GM12878 (cell line): ENCODE measurements at regions not wholly inside any gene's neighbourhood (a gene's known extent, or its start where the extent isn't known, plus 50 kb on each side); places are given as distances from the start of the nearest gene placed in this dataset.

Experiments
- ATAC-seq: fragments of 200-7000 bp; cut with Tn5 transposase; 3 replicates; pipeline ENCODE4 v1.9.1; 2020; ENCODE audit warnings: mild to moderate bottlenecking, moderate library complexity
- BruUV-seq: library from RNA; stranded (reverse); fragments of 400-500 nt; replicated peaks from 2 replicates; lab custom pipeline; 2021; lab: Mats Ljungman, UMichigan
- CTCF ChIA-PET: fragments of 300-600 bp; sonication (Branson Sonifier 250); formaldehyde crosslinking; extraction: SDS; loops from one replicate; lab custom pipeline; 2021; ENCODE audit warnings: inconsistent platforms; lab: Yijun Ruan, JAX
- POLR2A ChIA-PET: fragments of 350-600 bp; formaldehyde crosslinking; extraction: SDS; loops from one replicate; lab custom pipeline; 2021; ENCODE audit warnings: inconsistent platforms; lab: Charles Lee
- RAD21 ChIA-PET: fragments of 300-600 bp; sonication (Branson Sonifier 250); formaldehyde crosslinking; loops from one replicate; lab custom pipeline; 2023; ENCODE audit warnings: antibody characterized with exemption; ENCODE audit not compliant: unreplicated experiment; lab: Charles Lee
- SMC1A ChIA-PET: fragments of 300-600 bp; sonication (Branson Sonifier 250); formaldehyde crosslinking; loops from one replicate; lab custom pipeline; 2023; ENCODE audit not compliant: unreplicated experiment, uncharacterized antibody; lab: Charles Lee
- DNase-seq: peaks from one replicate; pipeline ENCODE4 v3.0.0-alpha.2; 2011; ENCODE audit warnings: low read depth, low spot score
- FAIRE-seq: peaks from 3 replicates; lab custom pipeline; 2011; peaks lifted over from hg19 to GRCh38; lab: Jason Lieb, UNC
- H2AFZ ChIP-seq: 2 replicates; pipeline ENCODE4 v1.6.0; 2011; ENCODE audit warnings: low read depth, low read length, control low read depth; ENCODE audit not compliant: control insufficient read depth
- H3K27ac ChIP-seq: 2 replicates; pipeline ENCODE4 v1.5.1; 2011; ENCODE audit warnings: control low read depth; ENCODE audit not compliant: control insufficient read depth, insufficient read depth
- H3K27me3 ChIP-seq, 2 experiments: replicated peaks in 1 of 2; 2 replicates each; pipeline versions ENCODE4 v1.6.0 to v1.6.1; 2011; ENCODE audit warnings: low read length in 1 of 2; ENCODE audit not compliant: control insufficient read depth in 2 of 2, insufficient read depth in 2 of 2
- H3K36me3 ChIP-seq, 2 experiments: 2 replicates each; pipeline ENCODE4 v1.5.1; 2011; ENCODE audit warnings: low read length in 1 of 2; ENCODE audit not compliant: control insufficient read depth in 2 of 2, insufficient read depth in 2 of 2
- H3K4me1 ChIP-seq: 2 replicates; pipeline ENCODE4 v1.6.1; 2011; ENCODE audit warnings: mild to moderate bottlenecking, low read length, moderate library complexity, mixed read lengths; ENCODE audit not compliant: control insufficient read depth, insufficient read depth
- H3K4me2 ChIP-seq: 2 replicates; pipeline ENCODE4 v1.6.0; 2011; ENCODE audit warnings: control low read depth; ENCODE audit not compliant: control insufficient read depth, insufficient read depth
- H3K4me3 ChIP-seq: fragments of 200-600 bp; sonication (generic); 2 replicates; pipeline ENCODE4 v1.5.1; 2016
- H3K79me2 ChIP-seq: 2 replicates; pipeline ENCODE4 v1.6.0; 2011; ENCODE audit warnings: low read length; ENCODE audit not compliant: control insufficient read depth, insufficient read depth
- H3K9ac ChIP-seq: 2 replicates; pipeline ENCODE4 v1.8.0; 2011; ENCODE audit warnings: low read length, control low read depth, mixed read lengths; ENCODE audit not compliant: control insufficient read depth, insufficient read depth
- H3K9me3 ChIP-seq: replicated peaks from 3 replicates; pipeline ENCODE4 v1.5.1; 2011; ENCODE audit warnings: mild to moderate bottlenecking, low read length; ENCODE audit not compliant: control insufficient read depth, insufficient read depth
- H4K20me1 ChIP-seq: 2 replicates; pipeline ENCODE4 v1.6.0; 2011; ENCODE audit not compliant: control insufficient read depth, insufficient read depth
- FOXK2 ChIP-seq: fragments of 450-650 bp; IDR thresholded peaks from 2 replicates; pipeline ENCODE4 v1.6.1; 2017; ENCODE audit warnings: mild to moderate bottlenecking, moderate library complexity
- FOXM1 ChIP-seq: IDR thresholded peaks from 2 replicates; pipeline ENCODE4 v1.6.1; 2012; ENCODE audit warnings: low read depth, mild to moderate bottlenecking, inconsistent platforms, low read length, moderate library complexity
- HDGF ChIP-seq: fragments of 450-650 bp; IDR thresholded peaks from 2 replicates; pipeline ENCODE4 v1.6.1; 2016; ENCODE audit warnings: antibody characterized with exemption
- IKZF1 ChIP-seq: fragments of 450-650 bp; conservative IDR thresholded peaks from 2 replicates; pipeline ENCODE4 v1.6.1; 2017; ENCODE audit warnings: antibody characterized with exemption, mild to moderate bottlenecking
- JUNB ChIP-seq: IDR thresholded peaks from 2 replicates; pipeline ENCODE4 v1.6.1; 2016; ENCODE audit warnings: antibody characterized with exemption, mild to moderate bottlenecking
- LARP7 ChIP-seq: fragments of 450-650 bp; IDR thresholded peaks from 2 replicates; pipeline ENCODE4 v1.6.1; 2017; ENCODE audit warnings: mild to moderate bottlenecking
- MEF2A ChIP-seq: IDR thresholded peaks from 2 replicates; pipeline ENCODE4 v1.6.1; 2011; ENCODE audit warnings: low read depth, mild to moderate bottlenecking, low read length, moderate library complexity; ENCODE audit not compliant: insufficient read depth
- SIN3A ChIP-seq: IDR thresholded peaks from 2 replicates; pipeline ENCODE4 v1.6.1; 2012; ENCODE audit warnings: low read depth, low read length, improper control_type of control experiment
- SIX5 ChIP-seq: IDR thresholded peaks from 2 replicates; pipeline ENCODE4 v1.6.1; 2011; ENCODE audit warnings: mild to moderate bottlenecking, low read depth, low read length, moderate library complexity; ENCODE audit not compliant: severe bottlenecking
- STAT3 ChIP-seq: IDR thresholded peaks from 2 replicates; pipeline ENCODE4 v1.6.1; 2011; ENCODE audit warnings: low read depth, low read length, improper control_type of control experiment
- ZBED1 ChIP-seq: IDR thresholded peaks from 2 replicates; pipeline ENCODE4 v1.6.1; 2016; ENCODE audit warnings: borderline replicate concordance
- ZNF622 ChIP-seq: fragments of 450-650 bp; IDR thresholded peaks from 2 replicates; pipeline ENCODE4 v1.6.1; 2017; ENCODE audit warnings: mild to moderate bottlenecking, inconsistent platforms
- ZSCAN29 ChIP-seq: fragments of 450-650 bp; IDR thresholded peaks from 2 replicates; pipeline ENCODE4 v1.6.1; 2017; ENCODE audit warnings: mild to moderate bottlenecking, moderate library complexity
- WGBS: methylation state at CpG from one replicate; pipeline ENCODE4 v1.1.6; 2016; ENCODE audit warnings: low lambda C conversion rate; ENCODE audit not compliant: insufficient replicate concordance, insufficient coverage; ENCODE audit errors: missing lambda C conversion rate; 5-methylcytosine and 5-hydroxymethylcytosine counted together
- in situ Hi-C: fragments of 300-500 bp; cut with MboI; formaldehyde crosslinking; loops from 9 replicates; pipeline ENCODE4 v1.14.3; 2018; ENCODE audit warnings: mixed read lengths
- intact Hi-C: fragments of 100-400 bp; cut with micrococcal nuclease; formaldehyde crosslinking; loops from one replicate; pipeline ENCODE4 v1.14.2; 2022; ENCODE audit not compliant: unreplicated experiment
- TF ChIP-seq, protein P1 (sequence below), 3 experiments: IDR thresholded peaks in 2 of 3; conservative IDR thresholded peaks in 1 of 3; 2 replicates each; pipeline ENCODE4 v1.5.1; 2011; ENCODE audit warnings: low read depth in 3 of 3, low read length in 3 of 3, mild to moderate bottlenecking in 3 of 3, control low read depth in 2 of 3, moderate library complexity in 2 of 3, inconsistent platforms in 1 of 3, mixed read lengths in 1 of 3; ENCODE audit not compliant: control insufficient read depth in 2 of 3, insufficient read depth in 1 of 3; ENCODE audit errors: extremely low read depth in 1 of 3
- TF ChIP-seq, protein P2 (sequence below): IDR thresholded peaks from 2 replicates; pipeline ENCODE4 v1.6.1; 2011; ENCODE audit warnings: borderline replicate concordance, low read depth, mild to moderate bottlenecking, moderate library complexity, low read length; ENCODE audit not compliant: insufficient read depth, poor library complexity, severe bottlenecking
- TF ChIP-seq, protein P3 (sequence below): fragments of 450-650 bp; IDR thresholded peaks from 2 replicates; pipeline ENCODE4 v1.6.1; 2017; ENCODE audit warnings: mild to moderate bottlenecking, low read depth, inconsistent platforms; ENCODE audit not compliant: poor library complexity, severe bottlenecking
- TF ChIP-seq, protein P4 (sequence below): IDR thresholded peaks from 2 replicates; pipeline ENCODE4 v1.6.1; 2012; ENCODE audit warnings: low read depth, low read length, improper control_type of control experiment
- TF ChIP-seq, protein P5 (sequence below): fragments of 450-650 bp; IDR thresholded peaks from 2 replicates; pipeline ENCODE4 v1.6.1; 2017; ENCODE audit warnings: antibody characterized with exemption, mild to moderate bottlenecking, moderate library complexity

DNA sequence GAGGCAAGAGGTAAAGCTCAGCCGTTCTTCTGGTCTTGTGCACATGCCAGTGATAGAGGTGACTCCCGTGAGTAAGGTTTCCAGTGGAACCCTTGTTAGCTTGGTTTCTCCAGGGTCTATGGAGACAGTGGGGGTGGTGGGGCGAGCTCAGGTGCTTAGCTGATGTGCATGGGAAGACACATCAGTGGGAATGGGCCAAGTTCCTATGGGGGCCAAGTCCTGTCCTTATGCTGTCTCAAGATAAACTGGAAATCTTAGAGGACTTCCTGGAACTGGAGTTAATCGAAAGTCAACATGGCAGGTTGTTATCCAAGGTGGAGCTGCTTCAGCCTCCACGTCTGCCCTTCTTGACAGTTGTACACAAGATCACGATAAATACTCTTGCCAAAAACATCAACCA is 130.1 kb upstream of the TMEM18 start:
- Histone ChIP-seq H3K9ac (no peak overlapping the region), H3K4me2 (no peak overlapping the region), H3K4me3 (no peak overlapping the region), H3K27ac (no peak overlapping the region), H3K79me2 (no peaks in the 10 kb centered on the region), H3K4me1 (no peaks in the 10 kb centered on the region), H2AFZ (no peak overlapping the region), H3K9me3 (no peaks in the 10 kb centered on the region), H4K20me1 (no peaks in the 10 kb centered on the region), H3K36me3 (no peaks in the 10 kb centered on the region), H3K27me3 (no peaks in the 10 kb centered on the region)
- DNase-seq = no peak
- no peak for FAIRE-seq
- POLR2A ChIA-PET = no interaction called here
- CTCF ChIA-PET = no interaction called here
- RAD21 ChIA-PET = no interaction called here
- in situ Hi-C loops = no loop called here
- no peak for ATAC-seq
- intact Hi-C loops = no loop called here
- SMC1A ChIA-PET = no interaction called here
- TF ChIP-seq FOXM1 (no peak), FOXK2 (no peak), HDGF (no peak), SIN3A (no peak), LARP7 (no peak), STAT3 (no peak), ZBED1 (no peak), IKZF1 (no peak), ZNF622 (no peak), ZSCAN29 (no peak), MEF2A (no peak), JUNB (no peak), SIX5 (no peak)
- TF ChIP-seq, protein P1, sequence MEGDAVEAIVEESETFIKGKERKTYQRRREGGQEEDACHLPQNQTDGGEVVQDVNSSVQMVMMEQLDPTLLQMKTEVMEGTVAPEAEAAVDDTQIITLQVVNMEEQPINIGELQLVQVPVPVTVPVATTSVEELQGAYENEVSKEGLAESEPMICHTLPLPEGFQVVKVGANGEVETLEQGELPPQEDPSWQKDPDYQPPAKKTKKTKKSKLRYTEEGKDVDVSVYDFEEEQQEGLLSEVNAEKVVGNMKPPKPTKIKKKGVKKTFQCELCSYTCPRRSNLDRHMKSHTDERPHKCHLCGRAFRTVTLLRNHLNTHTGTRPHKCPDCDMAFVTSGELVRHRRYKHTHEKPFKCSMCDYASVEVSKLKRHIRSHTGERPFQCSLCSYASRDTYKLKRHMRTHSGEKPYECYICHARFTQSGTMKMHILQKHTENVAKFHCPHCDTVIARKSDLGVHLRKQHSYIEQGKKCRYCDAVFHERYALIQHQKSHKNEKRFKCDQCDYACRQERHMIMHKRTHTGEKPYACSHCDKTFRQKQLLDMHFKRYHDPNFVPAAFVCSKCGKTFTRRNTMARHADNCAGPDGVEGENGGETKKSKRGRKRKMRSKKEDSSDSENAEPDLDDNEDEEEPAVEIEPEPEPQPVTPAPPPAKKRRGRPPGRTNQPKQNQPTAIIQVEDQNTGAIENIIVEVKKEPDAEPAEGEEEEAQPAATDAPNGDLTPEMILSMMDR (IDR thresholded peaks at IDR 0.05 in 2 of 3, conservative IDR thresholded peaks at IDR 0.05 in 1 of 3; ENCODE audit: control insufficient read depth in 2 of 3, extremely low read depth in 1 of 3, insufficient read depth in 1 of 3, low read depth in 3 of 3, low read length in 3 of 3) = no peak
- TF ChIP-seq, protein P2, sequence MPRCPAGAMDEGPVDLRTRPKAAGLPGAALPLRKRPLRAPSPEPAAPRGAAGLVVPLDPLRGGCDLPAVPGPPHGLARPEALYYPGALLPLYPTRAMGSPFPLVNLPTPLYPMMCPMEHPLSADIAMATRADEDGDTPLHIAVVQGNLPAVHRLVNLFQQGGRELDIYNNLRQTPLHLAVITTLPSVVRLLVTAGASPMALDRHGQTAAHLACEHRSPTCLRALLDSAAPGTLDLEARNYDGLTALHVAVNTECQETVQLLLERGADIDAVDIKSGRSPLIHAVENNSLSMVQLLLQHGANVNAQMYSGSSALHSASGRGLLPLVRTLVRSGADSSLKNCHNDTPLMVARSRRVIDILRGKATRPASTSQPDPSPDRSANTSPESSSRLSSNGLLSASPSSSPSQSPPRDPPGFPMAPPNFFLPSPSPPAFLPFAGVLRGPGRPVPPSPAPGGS = no peak
- TF ChIP-seq, protein P3, sequence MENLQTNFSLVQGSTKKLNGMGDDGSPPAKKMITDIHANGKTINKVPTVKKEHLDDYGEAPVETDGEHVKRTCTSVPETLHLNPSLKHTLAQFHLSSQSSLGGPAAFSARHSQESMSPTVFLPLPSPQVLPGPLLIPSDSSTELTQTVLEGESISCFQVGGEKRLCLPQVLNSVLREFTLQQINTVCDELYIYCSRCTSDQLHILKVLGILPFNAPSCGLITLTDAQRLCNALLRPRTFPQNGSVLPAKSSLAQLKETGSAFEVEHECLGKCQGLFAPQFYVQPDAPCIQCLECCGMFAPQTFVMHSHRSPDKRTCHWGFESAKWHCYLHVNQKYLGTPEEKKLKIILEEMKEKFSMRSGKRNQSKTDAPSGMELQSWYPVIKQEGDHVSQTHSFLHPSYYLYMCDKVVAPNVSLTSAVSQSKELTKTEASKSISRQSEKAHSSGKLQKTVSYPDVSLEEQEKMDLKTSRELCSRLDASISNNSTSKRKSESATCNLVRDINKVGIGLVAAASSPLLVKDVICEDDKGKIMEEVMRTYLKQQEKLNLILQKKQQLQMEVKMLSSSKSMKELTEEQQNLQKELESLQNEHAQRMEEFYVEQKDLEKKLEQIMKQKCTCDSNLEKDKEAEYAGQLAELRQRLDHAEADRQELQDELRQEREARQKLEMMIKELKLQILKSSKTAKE = no peak
- TF ChIP-seq, protein P4, sequence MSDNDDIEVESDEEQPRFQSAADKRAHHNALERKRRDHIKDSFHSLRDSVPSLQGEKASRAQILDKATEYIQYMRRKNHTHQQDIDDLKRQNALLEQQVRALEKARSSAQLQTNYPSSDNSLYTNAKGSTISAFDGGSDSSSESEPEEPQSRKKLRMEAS = no peak
- TF ChIP-seq, protein P5, sequence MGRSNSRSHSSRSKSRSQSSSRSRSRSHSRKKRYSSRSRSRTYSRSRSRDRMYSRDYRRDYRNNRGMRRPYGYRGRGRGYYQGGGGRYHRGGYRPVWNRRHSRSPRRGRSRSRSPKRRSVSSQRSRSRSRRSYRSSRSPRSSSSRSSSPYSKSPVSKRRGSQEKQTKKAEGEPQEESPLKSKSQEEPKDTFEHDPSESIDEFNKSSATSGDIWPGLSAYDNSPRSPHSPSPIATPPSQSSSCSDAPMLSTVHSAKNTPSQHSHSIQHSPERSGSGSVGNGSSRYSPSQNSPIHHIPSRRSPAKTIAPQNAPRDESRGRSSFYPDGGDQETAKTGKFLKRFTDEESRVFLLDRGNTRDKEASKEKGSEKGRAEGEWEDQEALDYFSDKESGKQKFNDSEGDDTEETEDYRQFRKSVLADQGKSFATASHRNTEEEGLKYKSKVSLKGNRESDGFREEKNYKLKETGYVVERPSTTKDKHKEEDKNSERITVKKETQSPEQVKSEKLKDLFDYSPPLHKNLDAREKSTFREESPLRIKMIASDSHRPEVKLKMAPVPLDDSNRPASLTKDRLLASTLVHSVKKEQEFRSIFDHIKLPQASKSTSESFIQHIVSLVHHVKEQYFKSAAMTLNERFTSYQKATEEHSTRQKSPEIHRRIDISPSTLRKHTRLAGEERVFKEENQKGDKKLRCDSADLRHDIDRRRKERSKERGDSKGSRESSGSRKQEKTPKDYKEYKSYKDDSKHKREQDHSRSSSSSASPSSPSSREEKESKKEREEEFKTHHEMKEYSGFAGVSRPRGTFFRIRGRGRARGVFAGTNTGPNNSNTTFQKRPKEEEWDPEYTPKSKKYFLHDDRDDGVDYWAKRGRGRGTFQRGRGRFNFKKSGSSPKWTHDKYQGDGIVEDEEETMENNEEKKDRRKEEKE = no peak
- BruUV-seq = no TSS peak
- whole genome bisulfite sequencing = 24% methylated on average over 6 of the region's 6 CpGs
